ENCODE measurements at regions not wholly inside any gene's neighbourhood (a gene's known extent, or its start where the extent isn't known, plus 50 kb on each side); places are given as distances from the start of the nearest gene placed in this dataset.

DNA sequence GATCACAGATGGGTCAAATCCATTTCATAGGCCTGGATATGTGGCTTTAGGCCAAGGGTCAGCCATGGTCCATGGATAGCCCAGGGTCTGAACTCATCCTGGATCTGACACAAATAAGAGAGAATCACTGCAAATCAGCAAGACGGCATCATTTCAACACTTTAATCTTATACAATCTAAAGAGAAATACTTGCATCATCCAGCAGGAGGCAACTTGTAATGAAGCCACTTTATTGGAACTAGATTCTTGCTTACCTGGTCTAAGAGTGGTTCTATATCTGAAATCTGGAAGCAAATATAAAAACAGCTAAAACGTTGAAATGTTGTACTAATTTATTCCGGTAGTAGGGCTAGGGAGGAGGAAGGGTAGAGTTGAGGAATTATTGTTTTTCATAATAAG lies 870.1 kb downstream of the JRKL start:
- TF ChIP-seq, protein P1, sequence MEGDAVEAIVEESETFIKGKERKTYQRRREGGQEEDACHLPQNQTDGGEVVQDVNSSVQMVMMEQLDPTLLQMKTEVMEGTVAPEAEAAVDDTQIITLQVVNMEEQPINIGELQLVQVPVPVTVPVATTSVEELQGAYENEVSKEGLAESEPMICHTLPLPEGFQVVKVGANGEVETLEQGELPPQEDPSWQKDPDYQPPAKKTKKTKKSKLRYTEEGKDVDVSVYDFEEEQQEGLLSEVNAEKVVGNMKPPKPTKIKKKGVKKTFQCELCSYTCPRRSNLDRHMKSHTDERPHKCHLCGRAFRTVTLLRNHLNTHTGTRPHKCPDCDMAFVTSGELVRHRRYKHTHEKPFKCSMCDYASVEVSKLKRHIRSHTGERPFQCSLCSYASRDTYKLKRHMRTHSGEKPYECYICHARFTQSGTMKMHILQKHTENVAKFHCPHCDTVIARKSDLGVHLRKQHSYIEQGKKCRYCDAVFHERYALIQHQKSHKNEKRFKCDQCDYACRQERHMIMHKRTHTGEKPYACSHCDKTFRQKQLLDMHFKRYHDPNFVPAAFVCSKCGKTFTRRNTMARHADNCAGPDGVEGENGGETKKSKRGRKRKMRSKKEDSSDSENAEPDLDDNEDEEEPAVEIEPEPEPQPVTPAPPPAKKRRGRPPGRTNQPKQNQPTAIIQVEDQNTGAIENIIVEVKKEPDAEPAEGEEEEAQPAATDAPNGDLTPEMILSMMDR (IDR thresholded peaks at IDR 0.05): no peak
- TF ChIP-seq POLR2A (IDR thresholded peaks at IDR 0.05) (no peak), EP300 (IDR thresholded peaks at IDR 0.05) (no peak)
